ENCODE measurements at regions not wholly inside any gene's neighbourhood (a gene's known extent, or its start where the extent isn't known, plus 50 kb on each side); places are given as distances from the start of the nearest gene placed in this dataset.

GRCh38 chr9:135255841-135256580 lies 168.5 kb downstream of the OLFM1 start:
- H2AFZ ChIP-seq (ENCODE audit: low read depth, low read length) = no peak overlapping the region
- ChIA-PET CTCF (ENCODE audit: low intra/inter-chr PET ratio) (no interaction called here), POLR2A (interaction anchor here (0.6 kb wide), 1 partner anchor 13 kb away, joined by 3 read pairs; no protein-coding TSS in a partner anchor)
- H4K20me1 ChIP-seq (replicated peaks; ENCODE audit: control insufficient read depth, insufficient read depth, low read length) = peaks cover 9% of the 10 kb centered on the region
- no TSS peak for BruUV-seq (replicated peaks)
- H3K27me3 ChIP-seq (ENCODE audit: control insufficient read depth in 2 of 2, insufficient read depth in 2 of 2, low read length in 2 of 2) = peaks cover 4 to 72% of the 10 kb centered on the region in 2 experiments; a peak in 4 of 5 replicates
- ATAC-seq (no peak), DNase-seq (ENCODE audit: extremely low read depth in 1 of 4, low spot score in 3 of 4) (no peak), FAIRE-seq (no peak)
- H3K4me1 ChIP-seq (replicated peaks in 1 of 2; ENCODE audit: control insufficient read depth in 2 of 2, insufficient read depth in 2 of 2, low read length in 2 of 2) = no peaks in the 10 kb centered on the region
- H3K36me3 ChIP-seq (ENCODE audit: control insufficient read depth, insufficient read depth, low read length) = no peaks in the 10 kb centered on the region
- H3K79me2 ChIP-seq (ENCODE audit: control insufficient read depth, insufficient read depth, low read length) = no peaks in the 10 kb centered on the region
- in situ Hi-C loops (cut with MboI) = no loop called here
- no peak overlapping the region for H3K4me2 ChIP-seq (ENCODE audit: insufficient read depth, low read length)
- no peaks in the 10 kb centered on the region for H3K9me3 ChIP-seq (replicated peaks; ENCODE audit: control insufficient read depth, insufficient read depth, low read depth, low read length)
- WGBS (ENCODE audit: insufficient coverage, low coverage, missing lambda C conversion rate) = 2% methylated on average over 13 of the region's 23 CpGs
- H3K4me3 ChIP-seq = no peak overlapping the region
- intact Hi-C loops (cut with micrococcal nuclease) = no loop called here
- TF ChIP-seq HINFP (tag; conservative IDR thresholded peaks at IDR 0.05; ENCODE audit: low read depth) = no peak
- TF ChIP-seq ARID1B (IDR thresholded peaks at IDR 0.05) = no peak
- no peak for TF ChIP-seq FOXK2 (conservative IDR thresholded peaks at IDR 0.05 in 1 of 2, IDR thresholded peaks at IDR 0.05 in 1 of 2; ENCODE audit: low read depth in 2 of 2)
- TF ChIP-seq CAMTA2 (CRISPR knock-in tag; conservative IDR thresholded peaks at IDR 0.05) = no peak
- no peak for TF ChIP-seq PCBP1 (IDR thresholded peaks at IDR 0.05; ENCODE audit: low read depth, low read length, poor library complexity, severe bottlenecking)
- TF ChIP-seq ZFP91 (CRISPR knock-in tag; IDR thresholded peaks at IDR 0.05) = no peak
- no peak for TF ChIP-seq PPARD (CRISPR knock-in tag; IDR thresholded peaks at IDR 0.05)
- no peak overlapping the region for H3K27ac ChIP-seq (ENCODE audit: extremely low read depth, low read depth, low read length)
- no peak overlapping the region for H3K9ac ChIP-seq (ENCODE audit: insufficient read depth in 1 of 2, low read depth in 2 of 2, low read length in 2 of 2)
- no peaks in the 10 kb centered on the region for H3K9me1 ChIP-seq (ENCODE audit: control insufficient read depth, insufficient read depth, low read length)

Data from K562 (cell line).